Breast epithelium (tissue), 4 donors: ENCODE measurements at regions not wholly inside any gene's neighbourhood (a gene's known extent, or its start where the extent isn't known, plus 50 kb on each side); places are given as distances from the start of the nearest gene placed in this dataset.
A peak's percentile ranks its signal among the peaks of the same experiment; 100 is the strongest.

Experiments used
- DNase-seq, 2 donors: peaks; one replicate each; pipeline ENCODE4 v3.0.0-alpha.2; 2019; ENCODE audit warnings: low spot score in 2 of 2
- H3K27ac ChIP-seq, 2 donors: fragments of 200-600 bp; sonication (generic) in 1 of 2; one replicate each; pipeline ENCODE4 v1.5.1; 2016 to 2019; ENCODE audit warnings: mild to moderate bottlenecking in 1 of 2
- H3K27me3 ChIP-seq, 2 donors: fragments of 200-600 bp; sonication (generic) in 1 of 2; one replicate each; pipeline versions ENCODE4 v1.5.1 to v1.6.0; 2017 to 2019; ENCODE audit warnings: control low read depth in 1 of 2, mild to moderate bottlenecking in 1 of 2
- H3K36me3 ChIP-seq: fragments of 200-600 bp; one replicate; pipeline ENCODE4 v1.5.1; 2019
- H3K4me1 ChIP-seq, 2 donors: fragments of 200-600 bp; sonication (generic); one replicate each; pipeline ENCODE4 v1.5.1; 2016 to 2019; ENCODE audit warnings: control low read depth in 1 of 2
- H3K4me3 ChIP-seq, 3 donors: fragments of 200-600 bp; sonication (generic); 1 replicate in 2 of 3; 2 replicates in 1 of 3; pipeline ENCODE4 v1.5.1; 2016 to 2019; ENCODE audit warnings: mild to moderate bottlenecking in 3 of 3, moderate library complexity in 2 of 3
- H3K9me3 ChIP-seq, 2 donors: fragments of 200-600 bp; sonication (generic) in 1 of 2; one replicate each; pipeline ENCODE4 v1.5.1; 2016 to 2019; ENCODE audit warnings: control low read depth in 1 of 2
- CTCF ChIP-seq, 3 donors: fragments of 450-650 bp; IDR thresholded peaks; one replicate each; pipeline ENCODE4 v1.5.1; 2016 to 2017; ENCODE audit warnings: antibody characterized with exemption in 3 of 3, mild to moderate bottlenecking in 3 of 3, moderate library complexity in 3 of 3
- POLR2A ChIP-seq: fragments of 450-650 bp; IDR thresholded peaks from one replicate; pipeline ENCODE4 v1.6.1; 2016; ENCODE audit warnings: antibody characterized with exemption, mild to moderate bottlenecking, moderate library complexity
- POLR2AphosphoS5 ChIP-seq, 3 donors: sonication (generic); formaldehyde crosslinking; IDR thresholded peaks; one replicate each; pipeline ENCODE4 v1.6.1; 2017; ENCODE audit warnings: antibody characterized with exemption in 3 of 3
- intact Hi-C: fragments of 100-400 bp; cut with DNase I; formaldehyde crosslinking; loops from one replicate; pipeline ENCODE4 v1.15.1; 2023; ENCODE audit warnings: low total_unique reads

- intact Hi-C loops, result no loop called here
- no peak for DNase-seq
- no peaks in the 10 kb centered on the region for H3K36me3 ChIP-seq
Observed at GRCh38 chr5:67373518-67373917, 176.9 kb upstream of the CD180 start.

GRCh38 chr5:67372887-67373286 lies 176.3 kb upstream of the CD180 start:
- DNase-seq, result no peak
- TF ChIP-seq POLR2A, result no peak
- TF ChIP-seq CTCF (IDR thresholded peaks at IDR 0.05), result no peak
- TF ChIP-seq POLR2AphosphoS5 (IDR thresholded peaks at IDR 0.05), result no peak
- Histone ChIP-seq H3K36me3 (no peaks in the 10 kb centered on the region), H3K27me3 (no peaks in the 10 kb centered on the region), H3K4me1 (no peaks in the 10 kb centered on the region), H3K9me3 (no peaks in the 10 kb centered on the region), H3K27ac (no peak overlapping the region), H3K4me3 (no peak overlapping the region)
- intact Hi-C loops, result no loop called here

More at GRCh38 chr5:67373518-67373917, 176.9 kb upstream of the CD180 start:
- no peaks in the 10 kb centered on the region for H3K27me3 ChIP-seq
- no peaks in the 10 kb centered on the region for H3K9me3 ChIP-seq
- TF ChIP-seq POLR2A (no peak), POLR2AphosphoS5 (IDR thresholded peaks at IDR 0.05) (no peak), CTCF (IDR thresholded peaks at IDR 0.05) (no peak)
- no peak overlapping the region for H3K4me3 ChIP-seq
- no peaks in the 10 kb centered on the region for H3K4me1 ChIP-seq
- H3K27ac ChIP-seq, result no peak overlapping the region

GRCh38 chr5:67371924-67372323 lies 175.3 kb upstream of the CD180 start:
- no peak overlapping the region for H3K4me3 ChIP-seq
- H3K4me1 ChIP-seq, result no peaks in the 10 kb centered on the region
- H3K27ac ChIP-seq, result no peak overlapping the region
- H3K27me3 ChIP-seq, result no peaks in the 10 kb centered on the region
- TF ChIP-seq CTCF (IDR thresholded peaks at IDR 0.05) (no peak), POLR2A (no peak), POLR2AphosphoS5 (IDR thresholded peaks at IDR 0.05) (no peak)
- DNase-seq, result no peak
- intact Hi-C loops, result no loop called here
- no peaks in the 10 kb centered on the region for H3K36me3 ChIP-seq
- H3K9me3 ChIP-seq, result no peaks in the 10 kb centered on the region

GRCh38 chr5:67366691-67367395 lies 170.2 kb upstream of the CD180 start:
- H3K27me3 ChIP-seq, result no peaks in the 10 kb centered on the region
- H3K36me3 ChIP-seq, result no peaks in the 10 kb centered on the region
- H3K4me3 ChIP-seq, result peak overlapping the region in 1 of 3 donors; percentile 39
- no peaks in the 10 kb centered on the region for H3K4me1 ChIP-seq
- intact Hi-C loops, result no loop called here
- H3K27ac ChIP-seq, result peak overlapping the region; percentile 59 to 76
- no peak for DNase-seq
- H3K9me3 ChIP-seq, result no peaks in the 10 kb centered on the region
- TF ChIP-seq POLR2A, result no peak
- TF ChIP-seq CTCF (IDR thresholded peaks at IDR 0.05), result no peak
- no peak for TF ChIP-seq POLR2AphosphoS5 (IDR thresholded peaks at IDR 0.05)

- Histone ChIP-seq H3K9me3 (no peaks in the 10 kb centered on the region), H3K36me3 (no peaks in the 10 kb centered on the region), H3K27me3 (no peaks in the 10 kb centered on the region), H3K4me3 (peak overlapping the region in 2 of 3 donors; percentile 35 to 39), H3K27ac (peak overlapping the region; percentile 59 to 76), H3K4me1 (no peaks in the 10 kb centered on the region)
- no peak for TF ChIP-seq POLR2A
- TF ChIP-seq POLR2AphosphoS5 (IDR thresholded peaks at IDR 0.05), result no peak
- no peak for TF ChIP-seq CTCF (IDR thresholded peaks at IDR 0.05)
- peak in 1 of 2 donors; percentile 50 for DNase-seq
- intact Hi-C loops, result no loop called here
Observed at GRCh38 chr5:67366276-67366675, 169.7 kb upstream of the CD180 start.
